ENCODE measurements at regions not wholly inside any gene's neighbourhood (a gene's known extent, or its start where the extent isn't known, plus 50 kb on each side); places are given as distances from the start of the nearest gene placed in this dataset.
"Not testable (repeated sequence)": the region's sequence is repeated elsewhere in the genome, so short reads cannot be mapped to it uniquely, and the experiment has no call there.

- DNase-seq (ENCODE audit: low spot score) = not testable (repeated sequence)
Measured at GRCh38 chr16:31581065-31581464, 53.4 kb downstream of the AHSP start.

GRCh38 chr16:31601737-31602384, 74.2 kb downstream of the AHSP start:
- DNase-seq (ENCODE audit: low spot score) = not testable (repeated sequence)

GRCh38 chr16:31618130-31618529, 90.4 kb downstream of the AHSP start:
- TF ChIP-seq, protein P1, sequence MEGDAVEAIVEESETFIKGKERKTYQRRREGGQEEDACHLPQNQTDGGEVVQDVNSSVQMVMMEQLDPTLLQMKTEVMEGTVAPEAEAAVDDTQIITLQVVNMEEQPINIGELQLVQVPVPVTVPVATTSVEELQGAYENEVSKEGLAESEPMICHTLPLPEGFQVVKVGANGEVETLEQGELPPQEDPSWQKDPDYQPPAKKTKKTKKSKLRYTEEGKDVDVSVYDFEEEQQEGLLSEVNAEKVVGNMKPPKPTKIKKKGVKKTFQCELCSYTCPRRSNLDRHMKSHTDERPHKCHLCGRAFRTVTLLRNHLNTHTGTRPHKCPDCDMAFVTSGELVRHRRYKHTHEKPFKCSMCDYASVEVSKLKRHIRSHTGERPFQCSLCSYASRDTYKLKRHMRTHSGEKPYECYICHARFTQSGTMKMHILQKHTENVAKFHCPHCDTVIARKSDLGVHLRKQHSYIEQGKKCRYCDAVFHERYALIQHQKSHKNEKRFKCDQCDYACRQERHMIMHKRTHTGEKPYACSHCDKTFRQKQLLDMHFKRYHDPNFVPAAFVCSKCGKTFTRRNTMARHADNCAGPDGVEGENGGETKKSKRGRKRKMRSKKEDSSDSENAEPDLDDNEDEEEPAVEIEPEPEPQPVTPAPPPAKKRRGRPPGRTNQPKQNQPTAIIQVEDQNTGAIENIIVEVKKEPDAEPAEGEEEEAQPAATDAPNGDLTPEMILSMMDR (IDR thresholded peaks at IDR 0.05; ENCODE audit: extremely low read depth, missing control alignments) = no peak
- DNase-seq (ENCODE audit: low spot score) = no peak

GRCh38 chr16:31636433-31636832, 108.7 kb downstream of the AHSP start:
- no peak for DNase-seq (ENCODE audit: low spot score)
- TF ChIP-seq, protein P1 (IDR thresholded peaks at IDR 0.05; ENCODE audit: extremely low read depth, missing control alignments) = no peak

DNA sequence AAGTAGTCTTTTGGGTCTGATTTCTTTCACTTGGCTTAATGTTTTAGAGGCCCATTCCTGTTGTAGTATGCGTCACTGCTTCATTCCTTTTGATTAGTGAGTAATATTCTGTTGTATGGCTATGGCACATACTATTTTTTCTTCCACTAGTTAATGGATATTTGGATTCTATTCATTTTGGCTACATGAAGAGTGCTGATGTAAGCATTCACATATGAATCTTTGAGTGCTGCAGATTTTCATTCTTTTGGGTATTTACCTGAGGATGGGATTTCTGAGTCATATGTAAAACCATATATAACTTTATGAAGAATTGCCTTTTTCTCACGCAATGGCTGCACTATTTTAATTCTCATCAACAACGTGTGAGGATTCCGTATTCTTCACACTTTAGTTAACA, 113.6 kb downstream of the AHSP start:
- no peak for DNase-seq (ENCODE audit: low spot score)
- TF ChIP-seq, protein P1 (IDR thresholded peaks at IDR 0.05; ENCODE audit: extremely low read depth, missing control alignments) = no peak

DNA sequence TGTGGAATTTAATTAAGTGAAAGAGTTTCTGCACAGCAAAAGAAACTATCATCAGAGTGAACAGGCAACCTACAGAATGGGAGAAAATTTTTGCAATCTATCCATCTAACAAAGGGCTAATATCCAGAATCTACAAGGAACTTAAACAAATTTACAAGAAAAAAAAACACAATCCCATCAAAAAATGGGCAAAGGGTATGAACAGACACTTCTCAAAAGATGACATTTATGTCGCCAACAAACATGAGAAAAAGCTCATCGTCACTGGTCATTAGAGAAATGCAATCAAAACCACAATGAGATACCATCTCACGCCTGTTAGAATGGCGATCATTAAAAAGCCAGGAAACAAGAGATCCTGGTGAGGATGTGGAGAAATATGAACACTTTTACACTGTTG, 128.0 kb downstream of the AHSP start:
- DNase-seq (ENCODE audit: low spot score) = not testable (repeated sequence)

DNA sequence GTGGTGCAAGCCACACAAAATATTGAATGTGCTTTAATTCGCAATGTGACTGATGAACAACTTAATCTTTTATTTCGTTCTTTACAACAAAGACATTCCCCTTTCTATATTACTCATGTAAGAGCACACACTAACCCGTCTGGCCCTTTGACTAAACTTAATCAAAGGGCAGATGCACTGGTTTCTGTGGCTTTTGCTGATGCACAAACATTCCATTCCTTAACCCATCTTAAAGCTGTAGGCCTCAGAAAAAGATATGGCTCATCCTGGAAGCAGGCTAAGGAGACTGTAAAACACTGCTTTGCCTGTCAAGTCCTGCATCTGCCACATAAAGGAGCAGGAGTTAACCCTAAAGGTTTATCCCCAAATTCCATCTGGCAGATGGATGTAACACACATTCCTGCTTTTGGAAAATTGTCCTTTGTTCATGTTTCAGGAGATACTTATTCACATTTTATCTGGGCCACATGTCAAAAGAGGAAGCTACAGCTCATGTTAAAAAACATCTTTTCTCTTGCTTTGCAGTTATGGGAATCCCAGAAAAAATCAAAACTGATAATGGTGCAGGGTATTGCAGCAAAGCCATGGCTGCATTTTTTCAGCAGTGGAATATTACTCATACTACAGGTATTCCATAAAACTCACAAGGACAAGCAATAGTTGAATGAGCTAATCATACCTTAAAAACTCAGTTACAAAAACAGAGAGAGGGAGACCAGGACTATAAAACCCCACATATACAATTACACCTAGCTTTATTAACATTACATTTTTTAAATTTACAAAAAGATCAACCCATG, 137.2 kb downstream of the AHSP start:
- DNase-seq (ENCODE audit: low spot score) = no peak
- TF ChIP-seq, protein P1 (IDR thresholded peaks at IDR 0.05; ENCODE audit: extremely low read depth, missing control alignments) = no peak

DNA sequence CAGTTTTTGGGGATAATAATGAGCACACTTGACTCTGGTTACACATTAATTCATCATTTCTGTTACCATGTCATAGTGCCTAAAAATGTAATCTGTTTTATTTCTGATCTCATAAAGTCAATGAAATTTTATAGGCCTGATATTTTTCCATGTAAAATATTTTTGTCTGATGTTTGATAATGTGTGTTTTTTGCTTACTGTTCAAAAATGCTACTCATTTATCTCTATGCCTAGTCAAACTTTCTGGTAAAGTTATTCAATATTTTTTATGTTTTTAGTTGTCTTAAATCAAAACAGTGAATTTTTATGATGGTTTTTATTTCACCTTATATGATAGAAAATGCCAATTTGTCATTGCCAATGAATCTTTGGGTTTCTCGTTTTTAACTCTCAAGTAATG, 147.0 kb downstream of the AHSP start:
- no peak for DNase-seq (ENCODE audit: low spot score)
- TF ChIP-seq, protein P1 (IDR thresholded peaks at IDR 0.05; ENCODE audit: extremely low read depth, missing control alignments) = no peak

- DNase-seq (ENCODE audit: low spot score) = no peak
- TF ChIP-seq, protein P1 (IDR thresholded peaks at IDR 0.05; ENCODE audit: extremely low read depth, missing control alignments) = no peak
Measured at GRCh38 chr16:31676731-31677130, 149.0 kb downstream of the AHSP start.

Measured in GM20000 (cell line).